IMR-90 (cell line): ENCODE measurements at regions not wholly inside any gene's neighbourhood (a gene's known extent, or its start where the extent isn't known, plus 50 kb on each side); places are given as distances from the start of the nearest gene placed in this dataset.

Experiments used
- ATAC-seq: fragments of 200-7000 bp; cut with Tn5 transposase; 2 replicates; pipeline ENCODE4 v1.9.1; 2020; ENCODE audit warnings: low read depth, mild to moderate bottlenecking, moderate library complexity
- BruUV-seq: library from RNA; stranded (reverse); fragments of 400-500 nt; replicated peaks from 2 replicates; lab custom pipeline; 2021; lab: Mats Ljungman, UMichigan
- CTCF ChIA-PET: fragments of 300-600 bp; formaldehyde crosslinking; extraction: SDS; loops from one replicate; lab custom pipeline; 2021; ENCODE audit warnings: antibody characterized with exemption; lab: Yijun Ruan, JAX
- POLR2A ChIA-PET: fragments of 300-600 bp; sonication (Branson Sonifier 250); formaldehyde crosslinking; loops from one replicate; lab custom pipeline; 2022; ENCODE audit warnings: antibody characterized with exemption; ENCODE audit not compliant: unreplicated experiment; lab: Charles Lee
- DNase-seq: peaks from one replicate; pipeline ENCODE4 v3.0.0; 2013
- H2AFZ ChIP-seq: replicated peaks from 2 replicates; pipeline ENCODE3; 2013; ENCODE audit warnings: low read length, mild to moderate bottlenecking; ENCODE audit not compliant: poor library complexity
- H2AK5ac ChIP-seq: 2 replicates; pipeline ENCODE4 v1.6.1; 2013; ENCODE audit warnings: low read depth, low read length, inconsistent platforms
- H2AK9ac ChIP-seq: replicated peaks from 2 replicates; pipeline ENCODE3; 2013; ENCODE audit warnings: mild to moderate bottlenecking, low read depth, low read length, moderate library complexity; ENCODE audit not compliant: poor library complexity
- H2BK120ac ChIP-seq: 2 replicates; pipeline ENCODE4 v1.6.1; 2013; ENCODE audit warnings: low read depth, low read length, inconsistent platforms
- H2BK15ac ChIP-seq: 3 replicates; pipeline ENCODE4 v1.6.1; 2013; ENCODE audit warnings: low read depth, low read length, inconsistent platforms
- H2BK20ac ChIP-seq: 2 replicates; pipeline ENCODE4 v1.6.1; 2013; ENCODE audit warnings: low read depth, mild to moderate bottlenecking, inconsistent platforms, low read length, moderate library complexity
- H2BK5ac ChIP-seq: 2 replicates; pipeline ENCODE4 v1.6.1; 2013; ENCODE audit warnings: mild to moderate bottlenecking, low read depth, low read length, inconsistent platforms; ENCODE audit not compliant: poor library complexity, severe bottlenecking
- H3K14ac ChIP-seq: replicated peaks from 2 replicates; pipeline ENCODE4 v1.6.1; 2013; ENCODE audit warnings: low read depth, low read length, inconsistent platforms
- H3K18ac ChIP-seq: 2 replicates; pipeline ENCODE4 v1.6.1; 2013; ENCODE audit warnings: low read depth, low read length, control low read depth
- H3K23ac ChIP-seq: 2 replicates; pipeline ENCODE4 v1.6.1; 2013; ENCODE audit warnings: low read depth, low read length, inconsistent platforms
- H3K27ac ChIP-seq: 2 replicates; pipeline ENCODE4 v1.5.1; 2013; ENCODE audit warnings: mild to moderate bottlenecking, control low read depth, low read length; ENCODE audit not compliant: insufficient read depth
- H3K27me3 ChIP-seq: 2 replicates; pipeline ENCODE4 v1.6.1; 2013; ENCODE audit warnings: low read length; ENCODE audit not compliant: control insufficient read depth, insufficient read depth
- H3K36me3 ChIP-seq: 2 replicates; pipeline ENCODE4 v1.6.1; 2013; ENCODE audit warnings: low read length, mixed read lengths; ENCODE audit not compliant: control insufficient read depth, insufficient read depth
- H3K4ac ChIP-seq: 2 replicates; pipeline ENCODE4 v1.6.1; 2013; ENCODE audit warnings: low read depth, low read length, inconsistent platforms
- H3K4me1 ChIP-seq: 2 replicates; pipeline ENCODE4 v1.6.1; 2013; ENCODE audit warnings: low read length, mixed read lengths; ENCODE audit not compliant: control insufficient read depth, insufficient read depth
- H3K4me2 ChIP-seq: 2 replicates; pipeline ENCODE4 v1.6.1; 2013; ENCODE audit warnings: low read depth, mild to moderate bottlenecking, control low read depth, low read length, moderate library complexity
- H3K4me3 ChIP-seq: 2 replicates; pipeline ENCODE4 v1.5.1; 2013; ENCODE audit warnings: low read depth, mild to moderate bottlenecking, control low read depth, low read length, moderate library complexity; ENCODE audit not compliant: insufficient read depth
- H3K56ac ChIP-seq: 2 replicates; pipeline ENCODE4 v1.6.1; 2013; ENCODE audit warnings: low read length, inconsistent platforms; ENCODE audit not compliant: insufficient read depth; ENCODE audit errors: extremely low read depth
- H3K79me1 ChIP-seq, 2 experiments: 2 replicates each; pipeline ENCODE4 v1.6.1; 2013; ENCODE audit warnings: low read length in 2 of 2, inconsistent platforms in 1 of 2, low read depth in 1 of 2
- H3K9ac ChIP-seq: 2 replicates; pipeline ENCODE4 v1.6.1; 2013; ENCODE audit warnings: low read depth, low read length, control low read depth
- H3K9me1 ChIP-seq: 2 replicates; pipeline ENCODE4 v1.6.1; 2013; ENCODE audit warnings: low read length, inconsistent platforms; ENCODE audit not compliant: insufficient read depth
- H3K9me3 ChIP-seq: 2 replicates; pipeline ENCODE4 v1.6.1; 2013; ENCODE audit warnings: low read length; ENCODE audit not compliant: control insufficient read depth, insufficient read depth
- H4K20me1 ChIP-seq: 2 replicates; pipeline ENCODE4 v1.6.1; 2013; ENCODE audit warnings: low read length, inconsistent platforms; ENCODE audit not compliant: insufficient read depth
- H4K5ac ChIP-seq: 2 replicates; pipeline ENCODE4 v1.6.1; 2013; ENCODE audit warnings: mild to moderate bottlenecking, low read depth, low read length, control low read depth
- H4K8ac ChIP-seq, 2 experiments: 2 replicates each; pipeline ENCODE4 v1.6.1; 2013; ENCODE audit warnings: low read depth in 2 of 2, low read length in 2 of 2, control low read depth in 1 of 2, inconsistent platforms in 1 of 2
- H4K91ac ChIP-seq: 2 replicates; pipeline ENCODE4 v1.6.1; 2013; ENCODE audit warnings: low read depth, low read length, inconsistent platforms; ENCODE audit not compliant: insufficient read depth
- BHLHE40 ChIP-seq: fragments of 150-350 bp; IDR thresholded peaks from 2 replicates; pipeline ENCODE4 v1.6.1; 2016; ENCODE audit warnings: mild to moderate bottlenecking, low read depth, low read length
- CEBPB ChIP-seq: IDR thresholded peaks from 2 replicates; pipeline ENCODE4 v1.6.1; 2012; ENCODE audit warnings: low read depth, low read length, improper control_type of control experiment
- CHD1 ChIP-seq: IDR thresholded peaks from 2 replicates; pipeline ENCODE4 v1.6.1; 2012; ENCODE audit warnings: low read depth, low read length, improper control_type of control experiment
- FOS ChIP-seq: fragments of 150-350 bp; IDR thresholded peaks from 2 replicates; pipeline ENCODE4 v1.6.1; 2016; ENCODE audit warnings: low read depth, low read length
- MAFK ChIP-seq: IDR thresholded peaks from 2 replicates; pipeline ENCODE4 v1.6.1; 2012; ENCODE audit warnings: low read depth, low read length, improper control_type of control experiment
- MAZ ChIP-seq: IDR thresholded peaks from 2 replicates; pipeline ENCODE4 v1.6.1; 2012; ENCODE audit warnings: low read depth, mild to moderate bottlenecking, low read length, improper control_type of control experiment, moderate library complexity, borderline replicate concordance
- MXI1 ChIP-seq: IDR thresholded peaks from 2 replicates; pipeline ENCODE4 v1.6.1; 2012; ENCODE audit warnings: low read depth, mild to moderate bottlenecking, low read length, moderate library complexity, borderline replicate concordance
- NFE2L2 ChIP-seq: fragments of 150-350 bp; IDR thresholded peaks from 2 replicates; pipeline ENCODE4 v1.6.1; 2016; ENCODE audit warnings: low read depth, mild to moderate bottlenecking, low read length
- POLR2A ChIP-seq: IDR thresholded peaks from 2 replicates; pipeline ENCODE4 v1.6.1; 2012; ENCODE audit warnings: mild to moderate bottlenecking, low read depth, low read length
- RAD21 ChIP-seq: IDR thresholded peaks from 2 replicates; pipeline ENCODE4 v1.6.1; 2012; ENCODE audit warnings: low read length, improper control_type of control experiment
- RCOR1 ChIP-seq: IDR thresholded peaks from 2 replicates; pipeline ENCODE4 v1.6.1; 2012; ENCODE audit warnings: mild to moderate bottlenecking, low read length, improper control_type of control experiment; ENCODE audit not compliant: insufficient replicate concordance
- RFX5 ChIP-seq: IDR thresholded peaks from 2 replicates; pipeline ENCODE4 v1.8.0; 2012; ENCODE audit warnings: low read depth, mild to moderate bottlenecking, low read length, moderate library complexity
- SMC3 ChIP-seq: fragments of 150-350 bp; IDR thresholded peaks from 2 replicates; pipeline ENCODE4 v1.6.1; 2016; ENCODE audit warnings: low read depth, mild to moderate bottlenecking, antibody characterized with exemption, low read length, moderate library complexity
- WGBS, 2 experiments: methylation state at CpG; one replicate each; pipeline versions ENCODE4 v1.1.5 to v1.1.7; 2013; ENCODE audit warnings: missing lambda C conversion rate in 2 of 2; ENCODE audit not compliant: insufficient read length in 1 of 2; ENCODE audit errors: extremely low coverage in 2 of 2; 5-methylcytosine and 5-hydroxymethylcytosine counted together
- dilution Hi-C: fragments of 300-500 bp; cut with HindIII; formaldehyde crosslinking; loops from one replicate; pipeline ENCODE4 v1.14.3; 2018; ENCODE audit warnings: low sequenced_read_pairs; ENCODE audit not compliant: unreplicated experiment
- in situ Hi-C: fragments of 300-500 bp; cut with MboI; formaldehyde crosslinking; loops from 3 replicates; pipeline ENCODE4 v1.14.3; 2019; ENCODE audit warnings: low sequenced_read_pairs, inconsistent platforms, mixed read lengths
- intact Hi-C: fragments of 100-400 bp; cut with micrococcal nuclease; formaldehyde crosslinking; loops from 2 replicates; pipeline ENCODE4 v1.10.0; 2022
- TF ChIP-seq, protein P1 (sequence below): fragments of 150-350 bp; IDR thresholded peaks from 2 replicates; pipeline ENCODE4 v1.6.1; 2017; ENCODE audit warnings: mild to moderate bottlenecking, antibody characterized with exemption, low read length, low read depth
- TF ChIP-seq, protein P2 (sequence below): fragments of 150-350 bp; IDR thresholded peaks from 2 replicates; pipeline ENCODE4 v1.6.1; 2016; ENCODE audit warnings: low read depth, mild to moderate bottlenecking, low read length, moderate library complexity, borderline replicate concordance
- TF ChIP-seq, protein P3 (sequence below): conservative IDR thresholded peaks from 2 replicates; pipeline ENCODE4 v1.5.1; 2012; ENCODE audit warnings: mild to moderate bottlenecking, low read depth, low read length, improper control_type of control experiment

DNA sequence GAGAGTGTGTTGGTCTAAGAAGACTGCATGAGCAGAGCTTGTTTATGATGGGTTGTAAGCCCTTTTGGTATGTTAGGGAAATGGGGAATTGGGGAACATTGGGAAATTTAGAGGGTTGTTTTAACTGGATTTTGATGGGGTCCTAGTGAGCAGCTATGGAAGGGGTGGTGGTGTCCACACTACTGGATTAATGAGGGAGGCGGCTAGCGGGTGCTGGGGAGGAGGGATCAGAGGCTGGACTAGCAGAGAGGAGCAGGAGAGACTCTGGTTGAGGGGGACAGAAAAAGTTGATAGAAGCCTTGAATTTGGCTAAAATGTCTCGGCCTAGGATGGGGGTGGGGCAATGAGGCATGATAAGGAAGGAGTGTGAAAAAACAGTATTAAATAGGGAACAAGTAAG, 1369.1 kb downstream of the UQCRFS1 start:
- H4K20me1 ChIP-seq, result no peaks in the 10 kb centered on the region
- in situ Hi-C loops, result no loop called here
- POLR2A ChIA-PET, result no interaction called here

More for the DNA sequence above, 1369.1 kb downstream of the UQCRFS1 start:
- TF ChIP-seq, protein P1, sequence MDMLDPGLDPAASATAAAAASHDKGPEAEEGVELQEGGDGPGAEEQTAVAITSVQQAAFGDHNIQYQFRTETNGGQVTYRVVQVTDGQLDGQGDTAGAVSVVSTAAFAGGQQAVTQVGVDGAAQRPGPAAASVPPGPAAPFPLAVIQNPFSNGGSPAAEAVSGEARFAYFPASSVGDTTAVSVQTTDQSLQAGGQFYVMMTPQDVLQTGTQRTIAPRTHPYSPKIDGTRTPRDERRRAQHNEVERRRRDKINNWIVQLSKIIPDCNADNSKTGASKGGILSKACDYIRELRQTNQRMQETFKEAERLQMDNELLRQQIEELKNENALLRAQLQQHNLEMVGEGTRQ, result no peak
- no peak for TF ChIP-seq FOS
- TF ChIP-seq MXI1, result no peak
- TF ChIP-seq, protein P2, sequence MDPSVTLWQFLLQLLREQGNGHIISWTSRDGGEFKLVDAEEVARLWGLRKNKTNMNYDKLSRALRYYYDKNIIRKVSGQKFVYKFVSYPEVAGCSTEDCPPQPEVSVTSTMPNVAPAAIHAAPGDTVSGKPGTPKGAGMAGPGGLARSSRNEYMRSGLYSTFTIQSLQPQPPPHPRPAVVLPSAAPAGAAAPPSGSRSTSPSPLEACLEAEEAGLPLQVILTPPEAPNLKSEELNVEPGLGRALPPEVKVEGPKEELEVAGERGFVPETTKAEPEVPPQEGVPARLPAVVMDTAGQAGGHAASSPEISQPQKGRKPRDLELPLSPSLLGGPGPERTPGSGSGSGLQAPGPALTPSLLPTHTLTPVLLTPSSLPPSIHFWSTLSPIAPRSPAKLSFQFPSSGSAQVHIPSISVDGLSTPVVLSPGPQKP, result no peak
- TF ChIP-seq SMC3, result no peak
- no peak for TF ChIP-seq CEBPB
- no peak for TF ChIP-seq NFE2L2
- TF ChIP-seq BHLHE40, result no peak
- TF ChIP-seq MAFK, result no peak
- TF ChIP-seq MAZ, result no peak
- TF ChIP-seq RAD21, result no peak
- TF ChIP-seq RCOR1, result no peak
- TF ChIP-seq, protein P3, sequence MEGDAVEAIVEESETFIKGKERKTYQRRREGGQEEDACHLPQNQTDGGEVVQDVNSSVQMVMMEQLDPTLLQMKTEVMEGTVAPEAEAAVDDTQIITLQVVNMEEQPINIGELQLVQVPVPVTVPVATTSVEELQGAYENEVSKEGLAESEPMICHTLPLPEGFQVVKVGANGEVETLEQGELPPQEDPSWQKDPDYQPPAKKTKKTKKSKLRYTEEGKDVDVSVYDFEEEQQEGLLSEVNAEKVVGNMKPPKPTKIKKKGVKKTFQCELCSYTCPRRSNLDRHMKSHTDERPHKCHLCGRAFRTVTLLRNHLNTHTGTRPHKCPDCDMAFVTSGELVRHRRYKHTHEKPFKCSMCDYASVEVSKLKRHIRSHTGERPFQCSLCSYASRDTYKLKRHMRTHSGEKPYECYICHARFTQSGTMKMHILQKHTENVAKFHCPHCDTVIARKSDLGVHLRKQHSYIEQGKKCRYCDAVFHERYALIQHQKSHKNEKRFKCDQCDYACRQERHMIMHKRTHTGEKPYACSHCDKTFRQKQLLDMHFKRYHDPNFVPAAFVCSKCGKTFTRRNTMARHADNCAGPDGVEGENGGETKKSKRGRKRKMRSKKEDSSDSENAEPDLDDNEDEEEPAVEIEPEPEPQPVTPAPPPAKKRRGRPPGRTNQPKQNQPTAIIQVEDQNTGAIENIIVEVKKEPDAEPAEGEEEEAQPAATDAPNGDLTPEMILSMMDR, result no peak
- TF ChIP-seq RFX5, result no peak
- no peak for TF ChIP-seq POLR2A
- no peak for TF ChIP-seq CHD1
- H2AFZ ChIP-seq, result no peak overlapping the region
- no peak overlapping the region for H2AK5ac ChIP-seq
- no peak overlapping the region for H4K91ac ChIP-seq
- H3K56ac ChIP-seq, result no peak overlapping the region
- no peak overlapping the region for H4K8ac ChIP-seq
- H2BK20ac ChIP-seq, result no peak overlapping the region
- BruUV-seq, result no TSS peak
- H3K27me3 ChIP-seq, result no peaks in the 10 kb centered on the region
- no peaks in the 10 kb centered on the region for H3K4me1 ChIP-seq
- no peak overlapping the region for H3K14ac ChIP-seq
- WGBS, 2 experiments, result 68% methylated on average over 2 of the region's 3 CpGs; no CpG with 5 or more reads in 1 of the 2 experiments
- H2AK9ac ChIP-seq, result no peak overlapping the region
- no peak overlapping the region for H2BK5ac ChIP-seq
- H3K9ac ChIP-seq, result no peak overlapping the region
- H3K27ac ChIP-seq, result no peak overlapping the region
- no peak overlapping the region for H3K4me3 ChIP-seq
- H2BK15ac ChIP-seq, result no peak overlapping the region
- peaks cover 26% of the 10 kb centered on the region for H3K9me3 ChIP-seq
- no peak overlapping the region for H2BK120ac ChIP-seq
- dilution Hi-C loops (no loop called here), intact Hi-C loops (no loop called here)
- no peaks in the 10 kb centered on the region for H3K79me1 ChIP-seq
- no peaks in the 10 kb centered on the region for H3K9me1 ChIP-seq
- ATAC-seq (no peak), DNase-seq (no peak)
- H3K4ac ChIP-seq, result no peak overlapping the region
- no peak overlapping the region for H3K23ac ChIP-seq
- H3K36me3 ChIP-seq, result no peaks in the 10 kb centered on the region
- H3K18ac ChIP-seq, result no peak overlapping the region
- H3K4me2 ChIP-seq, result no peak overlapping the region
- H4K5ac ChIP-seq, result no peak overlapping the region
- CTCF ChIA-PET, result no interaction called here
